ENCODE measurements at regions not wholly inside any gene's neighbourhood (a gene's known extent, or its start where the extent isn't known, plus 50 kb on each side); places are given as distances from the start of the nearest gene placed in this dataset.

DNA sequence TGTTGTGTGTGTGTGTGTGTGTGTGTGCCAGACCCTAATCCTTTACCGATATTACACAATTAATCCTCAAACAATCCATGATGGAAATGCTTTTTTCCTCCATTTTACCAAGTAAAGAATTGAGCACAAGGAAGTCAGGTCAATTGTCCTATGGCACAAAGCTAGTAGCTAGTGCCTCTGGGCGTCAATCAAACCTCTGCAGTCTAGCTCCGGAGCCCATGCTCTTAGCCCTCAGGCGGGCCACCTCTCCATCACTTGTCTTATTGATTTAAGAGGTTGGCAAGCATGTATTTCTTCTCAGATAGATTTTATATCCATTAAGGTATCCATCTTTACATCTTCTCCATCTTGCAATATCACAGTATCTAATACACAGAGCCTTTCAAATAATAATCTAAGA is 886.6 kb downstream of the TBL1XR1 start:
- ChIA-PET POLR2A (no interaction called here), CTCF (no interaction called here)
- WGBS (ENCODE audit: insufficient coverage): 100% methylated on average over 3 of the region's 4 CpGs
- Histone ChIP-seq H3K9me3 (ENCODE audit: control extremely low read depth in 1 of 5, control insufficient read depth in 4 of 5, insufficient read depth in 2 of 5, low read depth in 1 of 5, low read length in 4 of 5) (no peaks in the 10 kb centered on the region), H3K4me3 (ENCODE audit: control insufficient read depth in 1 of 7, extremely low read depth in 1 of 7, insufficient read depth in 4 of 7, low read depth in 2 of 7, low read length in 6 of 7) (no peak overlapping the region), H3K27me3 (replicated peaks in 2 of 5; ENCODE audit: control insufficient read depth in 4 of 5, insufficient read depth in 5 of 5, low read length in 4 of 5) (no peaks in the 10 kb centered on the region), H3K36me3 (ENCODE audit: control insufficient read depth in 4 of 4, insufficient read depth in 4 of 4, low read length in 3 of 4) (no peaks in the 10 kb centered on the region), H3K27ac (ENCODE audit: insufficient read depth in 1 of 2, low read depth in 1 of 2, low read length in 2 of 2, poor library complexity in 1 of 2, severe bottlenecking in 2 of 2) (no peak overlapping the region), H3K4me1 (ENCODE audit: control extremely low read depth in 1 of 4, control insufficient read depth in 4 of 4, insufficient read depth in 4 of 4, low read length in 3 of 4) (no peaks in the 10 kb centered on the region)
- DNase-seq: no peak

- Histone ChIP-seq H3K9me3 (ENCODE audit: control extremely low read depth in 1 of 5, control insufficient read depth in 4 of 5, insufficient read depth in 2 of 5, low read depth in 1 of 5, low read length in 4 of 5) (no peaks in the 10 kb centered on the region), H3K27ac (ENCODE audit: insufficient read depth in 1 of 2, low read depth in 1 of 2, low read length in 2 of 2, poor library complexity in 1 of 2, severe bottlenecking in 2 of 2) (no peak overlapping the region), H3K27me3 (replicated peaks in 2 of 5; ENCODE audit: control insufficient read depth in 4 of 5, insufficient read depth in 5 of 5, low read length in 4 of 5) (no peaks in the 10 kb centered on the region), H3K4me3 (ENCODE audit: control insufficient read depth in 1 of 7, extremely low read depth in 1 of 7, insufficient read depth in 4 of 7, low read depth in 2 of 7, low read length in 6 of 7) (no peak overlapping the region), H3K36me3 (ENCODE audit: control insufficient read depth in 4 of 4, insufficient read depth in 4 of 4, low read length in 3 of 4) (no peaks in the 10 kb centered on the region), H3K4me1 (ENCODE audit: control extremely low read depth in 1 of 4, control insufficient read depth in 4 of 4, insufficient read depth in 4 of 4, low read length in 3 of 4) (no peaks in the 10 kb centered on the region)
- WGBS (ENCODE audit: insufficient coverage): 100% methylated on average over 1 of the region's 2 CpGs
- DNase-seq: no peak
- ChIA-PET CTCF (no interaction called here), POLR2A (no interaction called here)
These were observed 895.0 kb downstream of the TBL1XR1 start for GRCh38 chr3:176302271-176302670.

GRCh38 chr3:176296066-176296597 is 901.1 kb downstream of the TBL1XR1 start:
- WGBS (ENCODE audit: insufficient coverage): no CpG with 5 or more reads among the region's 1 CpG
- Histone ChIP-seq H3K27ac (ENCODE audit: insufficient read depth in 1 of 2, low read depth in 1 of 2, low read length in 2 of 2, poor library complexity in 1 of 2, severe bottlenecking in 2 of 2) (no peak overlapping the region), H3K4me1 (ENCODE audit: control extremely low read depth in 1 of 4, control insufficient read depth in 4 of 4, insufficient read depth in 4 of 4, low read length in 3 of 4) (no peaks in the 10 kb centered on the region), H3K4me3 (ENCODE audit: control insufficient read depth in 1 of 7, extremely low read depth in 1 of 7, insufficient read depth in 4 of 7, low read depth in 2 of 7, low read length in 6 of 7) (no peak overlapping the region), H3K9me3 (ENCODE audit: control extremely low read depth in 1 of 5, control insufficient read depth in 4 of 5, insufficient read depth in 2 of 5, low read depth in 1 of 5, low read length in 4 of 5) (no peaks in the 10 kb centered on the region), H3K36me3 (ENCODE audit: control insufficient read depth in 4 of 4, insufficient read depth in 4 of 4, low read length in 3 of 4) (no peaks in the 10 kb centered on the region), H3K27me3 (replicated peaks in 2 of 5; ENCODE audit: control insufficient read depth in 4 of 5, insufficient read depth in 5 of 5, low read length in 4 of 5) (no peaks in the 10 kb centered on the region)
- DNase-seq: no peak
- POLR2A ChIA-PET: no interaction called here
- CTCF ChIA-PET: no interaction called here

- H3K36me3 ChIP-seq (ENCODE audit: control insufficient read depth in 4 of 4, insufficient read depth in 4 of 4, low read length in 3 of 4): no peaks in the 10 kb centered on the region
- no peaks in the 10 kb centered on the region for H3K4me1 ChIP-seq (ENCODE audit: control extremely low read depth in 1 of 4, control insufficient read depth in 4 of 4, insufficient read depth in 4 of 4, low read length in 3 of 4)
- no peak overlapping the region for H3K27ac ChIP-seq (ENCODE audit: insufficient read depth in 1 of 2, low read depth in 1 of 2, low read length in 2 of 2, poor library complexity in 1 of 2, severe bottlenecking in 2 of 2)
- 100% methylated on average over 2 of the region's 2 CpGs for WGBS (ENCODE audit: insufficient coverage)
- H3K9me3 ChIP-seq (ENCODE audit: control extremely low read depth in 1 of 5, control insufficient read depth in 4 of 5, insufficient read depth in 2 of 5, low read depth in 1 of 5, low read length in 4 of 5): no peaks in the 10 kb centered on the region
- no peak for DNase-seq
- ChIA-PET POLR2A (no interaction called here), CTCF (no interaction called here)
- no peak overlapping the region for H3K4me3 ChIP-seq (ENCODE audit: control insufficient read depth in 1 of 7, extremely low read depth in 1 of 7, insufficient read depth in 4 of 7, low read depth in 2 of 7, low read length in 6 of 7)
- H3K27me3 ChIP-seq (replicated peaks in 2 of 5; ENCODE audit: control insufficient read depth in 4 of 5, insufficient read depth in 5 of 5, low read length in 4 of 5): no peaks in the 10 kb centered on the region
These were observed 904.0 kb downstream of the TBL1XR1 start for GRCh38 chr3:176293276-176293675.

- Histone ChIP-seq H3K36me3 (ENCODE audit: control insufficient read depth in 4 of 4, insufficient read depth in 4 of 4, low read length in 3 of 4) (no peaks in the 10 kb centered on the region), H3K27ac (ENCODE audit: insufficient read depth in 1 of 2, low read depth in 1 of 2, low read length in 2 of 2, poor library complexity in 1 of 2, severe bottlenecking in 2 of 2) (no peak overlapping the region), H3K4me3 (ENCODE audit: control insufficient read depth in 1 of 7, extremely low read depth in 1 of 7, insufficient read depth in 4 of 7, low read depth in 2 of 7, low read length in 6 of 7) (no peak overlapping the region), H3K9me3 (ENCODE audit: control extremely low read depth in 1 of 5, control insufficient read depth in 4 of 5, insufficient read depth in 2 of 5, low read depth in 1 of 5, low read length in 4 of 5) (no peaks in the 10 kb centered on the region), H3K27me3 (replicated peaks in 2 of 5; ENCODE audit: control insufficient read depth in 4 of 5, insufficient read depth in 5 of 5, low read length in 4 of 5) (no peaks in the 10 kb centered on the region), H3K4me1 (ENCODE audit: control extremely low read depth in 1 of 4, control insufficient read depth in 4 of 4, insufficient read depth in 4 of 4, low read length in 3 of 4) (no peaks in the 10 kb centered on the region)
- CTCF ChIA-PET: interaction anchor here (0.6 kb wide), 1 partner anchor 56 kb away, joined by 3 read pairs; no protein-coding TSS in a partner anchor
- no peak for DNase-seq
- POLR2A ChIA-PET: no interaction called here
- WGBS (ENCODE audit: insufficient coverage): 80% methylated on average over 1 of the region's 3 CpGs
These were observed 910.7 kb downstream of the TBL1XR1 start for GRCh38 chr3:176286476-176287085.

DNA sequence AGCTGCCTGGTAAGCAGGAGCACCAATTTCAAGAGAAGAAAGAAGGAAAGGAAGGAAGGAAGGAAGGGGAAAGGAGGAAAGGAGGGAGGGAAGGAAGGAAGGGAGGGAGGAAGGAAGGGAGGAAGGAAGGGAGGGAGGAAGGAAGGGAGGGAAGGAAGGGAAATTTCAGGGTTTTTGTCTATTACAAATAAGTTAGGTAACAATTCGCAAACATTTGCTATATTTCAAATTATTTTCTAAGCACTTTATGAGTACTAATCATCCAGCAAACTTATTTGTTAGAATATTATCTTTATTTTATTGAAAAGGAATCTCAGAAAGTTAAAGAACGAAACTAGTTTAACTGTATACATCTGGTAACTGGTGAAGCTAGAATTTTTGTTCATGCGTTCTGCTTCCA is 921.7 kb downstream of the TBL1XR1 start:
- Histone ChIP-seq H3K36me3 (ENCODE audit: control insufficient read depth in 4 of 4, insufficient read depth in 4 of 4, low read length in 3 of 4) (no peaks in the 10 kb centered on the region), H3K4me1 (ENCODE audit: control extremely low read depth in 1 of 4, control insufficient read depth in 4 of 4, insufficient read depth in 4 of 4, low read length in 3 of 4) (no peaks in the 10 kb centered on the region), H3K9me3 (ENCODE audit: control extremely low read depth in 1 of 5, control insufficient read depth in 4 of 5, insufficient read depth in 2 of 5, low read depth in 1 of 5, low read length in 4 of 5) (no peaks in the 10 kb centered on the region), H3K27me3 (replicated peaks in 2 of 5; ENCODE audit: control insufficient read depth in 4 of 5, insufficient read depth in 5 of 5, low read length in 4 of 5) (no peaks in the 10 kb centered on the region), H3K27ac (ENCODE audit: insufficient read depth in 1 of 2, low read depth in 1 of 2, low read length in 2 of 2, poor library complexity in 1 of 2, severe bottlenecking in 2 of 2) (no peak overlapping the region), H3K4me3 (ENCODE audit: control insufficient read depth in 1 of 7, extremely low read depth in 1 of 7, insufficient read depth in 4 of 7, low read depth in 2 of 7, low read length in 6 of 7) (no peak overlapping the region)
- WGBS (ENCODE audit: insufficient coverage): no CpG with 5 or more reads among the region's 3 CpGs
- ChIA-PET POLR2A (no interaction called here), CTCF (no interaction called here)
- DNase-seq: no peak

DNA sequence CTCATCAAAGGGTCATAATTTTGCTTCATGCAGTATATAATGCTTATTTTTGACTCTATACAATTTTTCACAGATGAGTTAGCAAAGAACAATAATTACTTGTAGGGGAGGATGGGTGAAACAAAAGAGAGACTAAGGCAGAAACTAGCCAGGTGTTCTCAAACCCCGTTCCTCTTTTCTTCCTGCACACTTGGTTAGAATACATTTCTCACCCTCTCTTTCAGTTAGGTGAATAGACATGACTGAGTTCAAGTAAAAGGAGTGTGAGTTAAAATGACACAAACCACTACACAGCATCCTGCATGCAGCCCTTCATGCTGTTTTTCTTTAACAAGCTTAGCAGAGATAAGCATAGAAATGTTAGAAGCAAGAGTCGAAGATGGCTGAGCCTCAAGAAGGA is 922.2 kb downstream of the TBL1XR1 start:
- no peak overlapping the region for H3K4me3 ChIP-seq (ENCODE audit: control insufficient read depth in 1 of 7, extremely low read depth in 1 of 7, insufficient read depth in 4 of 7, low read depth in 2 of 7, low read length in 6 of 7)
- no peaks in the 10 kb centered on the region for H3K27me3 ChIP-seq (replicated peaks in 2 of 5; ENCODE audit: control insufficient read depth in 4 of 5, insufficient read depth in 5 of 5, low read length in 4 of 5)
- ChIA-PET POLR2A (no interaction called here), CTCF (no interaction called here)
- H3K36me3 ChIP-seq (ENCODE audit: control insufficient read depth in 4 of 4, insufficient read depth in 4 of 4, low read length in 3 of 4): no peaks in the 10 kb centered on the region
- no peaks in the 10 kb centered on the region for H3K9me3 ChIP-seq (ENCODE audit: control extremely low read depth in 1 of 5, control insufficient read depth in 4 of 5, insufficient read depth in 2 of 5, low read depth in 1 of 5, low read length in 4 of 5)
- WGBS (ENCODE audit: insufficient coverage): 100% methylated on average over 1 of the region's 2 CpGs
- no peak for DNase-seq
- H3K4me1 ChIP-seq (ENCODE audit: control extremely low read depth in 1 of 4, control insufficient read depth in 4 of 4, insufficient read depth in 4 of 4, low read length in 3 of 4): no peaks in the 10 kb centered on the region
- no peak overlapping the region for H3K27ac ChIP-seq (ENCODE audit: insufficient read depth in 1 of 2, low read depth in 1 of 2, low read length in 2 of 2, poor library complexity in 1 of 2, severe bottlenecking in 2 of 2)
